GM13976 (cell line): ENCODE measurements at regions not wholly inside any gene's neighbourhood (a gene's known extent, or its start where the extent isn't known, plus 50 kb on each side); places are given as distances from the start of the nearest gene placed in this dataset.

Experiments
- DNase-seq: peaks from one replicate; pipeline ENCODE4 v3.0.0; 2012; ENCODE audit warnings: low spot score
- in situ Hi-C: fragments of 300-500 bp; cut with MboI; formaldehyde crosslinking; loops from one replicate; pipeline ENCODE4 v1.12.0; 2022; ENCODE audit warnings: low sequenced_read_pairs, mixed read lengths, inconsistent platforms; ENCODE audit not compliant: unreplicated experiment
- TF ChIP-seq, protein P1 (sequence below): IDR thresholded peaks from 2 replicates; pipeline ENCODE4 v1.5.1; 2012; ENCODE audit warnings: borderline replicate concordance, mild to moderate bottlenecking; ENCODE audit not compliant: insufficient read depth; ENCODE audit errors: extremely low read depth, missing control alignments, control extremely low read depth

DNA sequence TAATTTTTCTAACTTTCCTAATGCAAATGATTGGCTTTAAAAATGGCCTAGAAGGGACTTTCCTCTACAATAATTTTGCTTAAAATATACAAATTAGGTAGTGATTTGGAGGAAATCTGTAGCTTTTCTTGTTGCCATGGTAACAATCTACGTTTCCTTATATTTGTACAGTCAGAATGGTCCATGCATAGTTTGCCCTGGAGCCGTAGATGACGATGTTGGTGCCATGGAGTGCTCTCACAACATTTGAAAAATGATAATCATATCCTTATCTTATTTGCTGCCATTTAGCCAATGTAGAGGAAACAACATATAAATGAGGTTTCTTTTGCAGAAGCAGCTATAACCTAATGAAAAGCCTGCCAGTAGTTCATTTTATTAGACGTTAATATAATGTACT is 89.0 kb upstream of the NMU start:
- in situ Hi-C loops = loop anchor here (25.0 kb wide), 1 partner anchor 388 kb away; the partner anchor contains the start of gene SRD5A3
- TF ChIP-seq, protein P1, sequence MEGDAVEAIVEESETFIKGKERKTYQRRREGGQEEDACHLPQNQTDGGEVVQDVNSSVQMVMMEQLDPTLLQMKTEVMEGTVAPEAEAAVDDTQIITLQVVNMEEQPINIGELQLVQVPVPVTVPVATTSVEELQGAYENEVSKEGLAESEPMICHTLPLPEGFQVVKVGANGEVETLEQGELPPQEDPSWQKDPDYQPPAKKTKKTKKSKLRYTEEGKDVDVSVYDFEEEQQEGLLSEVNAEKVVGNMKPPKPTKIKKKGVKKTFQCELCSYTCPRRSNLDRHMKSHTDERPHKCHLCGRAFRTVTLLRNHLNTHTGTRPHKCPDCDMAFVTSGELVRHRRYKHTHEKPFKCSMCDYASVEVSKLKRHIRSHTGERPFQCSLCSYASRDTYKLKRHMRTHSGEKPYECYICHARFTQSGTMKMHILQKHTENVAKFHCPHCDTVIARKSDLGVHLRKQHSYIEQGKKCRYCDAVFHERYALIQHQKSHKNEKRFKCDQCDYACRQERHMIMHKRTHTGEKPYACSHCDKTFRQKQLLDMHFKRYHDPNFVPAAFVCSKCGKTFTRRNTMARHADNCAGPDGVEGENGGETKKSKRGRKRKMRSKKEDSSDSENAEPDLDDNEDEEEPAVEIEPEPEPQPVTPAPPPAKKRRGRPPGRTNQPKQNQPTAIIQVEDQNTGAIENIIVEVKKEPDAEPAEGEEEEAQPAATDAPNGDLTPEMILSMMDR = no peak
- no peak for DNase-seq

DNA sequence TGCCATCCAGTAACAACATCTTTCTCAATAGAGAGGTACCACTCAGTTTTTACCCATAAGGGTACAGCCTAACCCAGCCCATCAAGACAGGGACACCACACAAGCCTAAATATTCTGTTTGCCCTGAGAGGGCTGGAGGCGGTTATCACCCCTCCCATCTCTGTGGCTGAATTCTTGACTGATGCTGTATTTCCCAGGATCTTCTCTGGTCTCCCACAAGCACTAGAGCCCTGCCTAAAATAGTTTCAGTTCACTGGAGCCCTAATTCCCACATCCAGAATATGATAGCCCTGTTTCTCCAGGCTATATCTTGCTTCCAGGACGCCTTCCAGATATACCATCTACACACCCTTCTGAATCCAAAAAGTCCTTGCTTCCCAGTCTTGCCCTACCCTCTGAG is 91.6 kb upstream of the NMU start:
- TF ChIP-seq, protein P1 = no peak
- DNase-seq = no peak
- in situ Hi-C loops = loop anchor here (25.0 kb wide), 1 partner anchor 390 kb away; the partner anchor contains the start of gene SRD5A3

- in situ Hi-C loops = loop anchor here (25.0 kb wide), 1 partner anchor 392 kb away; the partner anchor contains the start of gene SRD5A3
- no peak for DNase-seq
- TF ChIP-seq, protein P1 = no peak
These were observed 90.0 kb upstream of the EXOC1L start for GRCh38 chr4:55729351-55730279.

- TF ChIP-seq, protein P1 = no peak
- DNase-seq = no peak
- in situ Hi-C loops = loop anchor here (25.0 kb wide), 1 partner anchor 393 kb away; the partner anchor contains the start of gene SRD5A3
These were observed 89.2 kb upstream of the EXOC1L start for GRCh38 chr4:55730280-55730931.

- TF ChIP-seq, protein P1 = no peak
- in situ Hi-C loops = loop anchor here (25.0 kb wide), 1 partner anchor 395 kb away; the partner anchor contains the start of gene SRD5A3
- no peak for DNase-seq
These were observed 87.6 kb upstream of the EXOC1L start for GRCh38 chr4:55731959-55732358.

DNA sequence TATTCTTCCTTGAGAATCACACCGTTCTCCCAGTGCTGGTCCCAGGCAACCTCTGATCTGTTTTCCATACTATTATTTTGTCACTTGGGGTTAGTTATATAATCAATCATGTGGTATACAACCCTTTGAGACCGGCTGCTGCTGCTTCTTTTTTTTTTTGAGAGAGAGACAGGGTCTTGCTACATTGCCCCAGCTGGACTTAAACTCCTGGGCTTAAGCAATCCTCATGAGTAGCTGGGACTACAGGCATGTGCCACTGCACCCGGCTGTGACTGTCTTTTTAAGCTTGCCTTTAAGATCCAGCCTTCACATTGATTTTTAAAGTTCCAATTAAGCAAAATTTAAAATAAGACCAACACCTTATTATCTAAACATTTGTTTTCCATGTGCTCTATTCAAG is 86.7 kb upstream of the EXOC1L start:
- TF ChIP-seq, protein P1 = no peak
- in situ Hi-C loops = loop anchor here (25.0 kb wide), 1 partner anchor 396 kb away; the partner anchor contains the start of gene SRD5A3
- DNase-seq = no peak
